Neural cell (in vitro differentiated cells): ENCODE measurements at regions not wholly inside any gene's neighbourhood (a gene's known extent, or its start where the extent isn't known, plus 50 kb on each side); places are given as distances from the start of the nearest gene placed in this dataset.

ENCODE experiments used
- CTCF ChIP-seq: fragments of 450-650 bp; IDR thresholded peaks from 2 replicates; pipeline ENCODE4 v1.5.1; 2014; ENCODE audit warnings: antibody characterized with exemption, mild to moderate bottlenecking, moderate library complexity; ENCODE audit not compliant: poor library complexity, severe bottlenecking
- EP300 ChIP-seq: fragments of 450-650 bp; conservative IDR thresholded peaks from 2 replicates; pipeline ENCODE4 v1.6.1; 2014; ENCODE audit warnings: antibody characterized with exemption, mild to moderate bottlenecking, moderate library complexity; ENCODE audit not compliant: poor library complexity, severe bottlenecking
- EZH2 ChIP-seq: fragments of 200-600, 300-800 bp; shearing (Covaris generic), sonication (generic); IDR thresholded peaks from 2 replicates; pipeline ENCODE4 v1.6.1; 2014; ENCODE audit warnings: antibody characterized with exemption, low read length, borderline replicate concordance, mild to moderate bottlenecking; ENCODE audit not compliant: insufficient read depth, poor library complexity, severe bottlenecking
- POLR2AphosphoS5 ChIP-seq: IDR thresholded peaks from 2 replicates; pipeline ENCODE4 v1.6.1; 2012
- RAD21 ChIP-seq: fragments of 450-650 bp; conservative IDR thresholded peaks from 2 replicates; pipeline ENCODE4 v1.6.1; 2014; ENCODE audit warnings: antibody characterized with exemption, mild to moderate bottlenecking, moderate library complexity
- SMC3 ChIP-seq: fragments of 450-650 bp; conservative IDR thresholded peaks from 2 replicates; pipeline ENCODE4 v1.6.1; 2014; ENCODE audit warnings: antibody characterized with exemption, mild to moderate bottlenecking, moderate library complexity; ENCODE audit not compliant: poor library complexity

- TF ChIP-seq RAD21 (no peak), CTCF (no peak), EZH2 (no peak), POLR2AphosphoS5 (no peak), EP300 (no peak), SMC3 (no peak)
These were observed 377.3 kb upstream of the MCTP2 start for GRCh38 chr15:93854088-93854487.
